SK-N-SH (cell line): ENCODE measurements at regions not wholly inside any gene's neighbourhood (a gene's known extent, or its start where the extent isn't known, plus 50 kb on each side); places are given as distances from the start of the nearest gene placed in this dataset.
A peak's percentile ranks its signal among the peaks of the same experiment; 100 is the strongest.

Source experiments
- EZH2phosphoT487 ChIP-seq: fragments of 200-600 bp; sonication (generic); IDR thresholded peaks from 2 replicates; pipeline ENCODE4 v1.6.1; 2017; ENCODE audit warnings: low read depth, mixed run types, mild to moderate bottlenecking, antibody characterized with exemption, moderate library complexity, borderline replicate concordance
- NRF1 ChIP-seq: IDR thresholded peaks from 2 replicates; pipeline ENCODE4 v1.6.1; 2012; ENCODE audit warnings: low read depth, mild to moderate bottlenecking, low read length
- RCOR1 ChIP-seq: fragments of 150-350 bp; IDR thresholded peaks from 2 replicates; pipeline ENCODE4 v1.6.1; 2017; ENCODE audit warnings: antibody characterized with exemption, low read length
- YY1 ChIP-seq: IDR thresholded peaks from 2 replicates; pipeline ENCODE4 v1.4.0; 2012; ENCODE audit warnings: low read depth, mild to moderate bottlenecking
- TF ChIP-seq, protein P1 (sequence below): fragments of 200-600 bp; sonication (generic); IDR thresholded peaks from 2 replicates; pipeline ENCODE4 v1.6.1; 2017; ENCODE audit warnings: antibody characterized with exemption, mild to moderate bottlenecking, moderate library complexity
- TF ChIP-seq, protein P2 (sequence below): IDR thresholded peaks from 2 replicates; pipeline ENCODE4 v1.4.0; 2012; ENCODE audit warnings: low read depth, borderline replicate concordance
- TF ChIP-seq, protein P3 (sequence below): fragments of 150-350 bp; IDR thresholded peaks from 2 replicates; pipeline ENCODE4 v1.6.1; 2017; ENCODE audit warnings: antibody characterized with exemption, low read length, low read depth, borderline replicate concordance

DNA sequence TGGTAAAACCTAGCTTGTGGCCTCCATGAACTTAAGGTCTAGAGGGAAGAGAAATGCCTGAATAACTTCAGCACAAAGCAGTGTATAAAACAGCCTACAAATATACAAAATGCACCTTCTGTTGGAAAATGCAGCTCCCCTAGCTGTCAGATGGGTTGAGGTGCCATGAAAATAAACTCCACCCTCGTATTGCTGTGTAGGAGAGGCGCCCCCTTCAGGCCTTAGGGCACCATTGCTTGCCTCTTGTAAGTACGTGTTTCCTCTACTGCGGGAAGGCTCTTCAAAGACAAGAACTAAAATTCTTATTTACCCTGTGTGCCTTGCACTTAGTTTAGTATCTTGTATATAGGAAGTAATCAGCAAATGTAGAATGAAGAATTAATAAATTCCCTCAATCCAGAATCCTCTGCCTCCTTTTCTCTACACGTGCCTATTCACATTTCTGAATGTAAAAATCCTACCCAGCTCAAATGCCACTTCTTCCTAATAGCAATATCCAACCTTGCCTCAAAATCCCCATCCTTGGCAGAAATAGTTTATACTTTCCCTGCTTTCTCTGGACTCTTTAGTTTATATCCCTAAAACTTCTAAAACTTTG, 393.7 kb upstream of the PDE4D start:
- TF ChIP-seq YY1, result no peak
- no peak for TF ChIP-seq RCOR1
- TF ChIP-seq, protein P1, sequence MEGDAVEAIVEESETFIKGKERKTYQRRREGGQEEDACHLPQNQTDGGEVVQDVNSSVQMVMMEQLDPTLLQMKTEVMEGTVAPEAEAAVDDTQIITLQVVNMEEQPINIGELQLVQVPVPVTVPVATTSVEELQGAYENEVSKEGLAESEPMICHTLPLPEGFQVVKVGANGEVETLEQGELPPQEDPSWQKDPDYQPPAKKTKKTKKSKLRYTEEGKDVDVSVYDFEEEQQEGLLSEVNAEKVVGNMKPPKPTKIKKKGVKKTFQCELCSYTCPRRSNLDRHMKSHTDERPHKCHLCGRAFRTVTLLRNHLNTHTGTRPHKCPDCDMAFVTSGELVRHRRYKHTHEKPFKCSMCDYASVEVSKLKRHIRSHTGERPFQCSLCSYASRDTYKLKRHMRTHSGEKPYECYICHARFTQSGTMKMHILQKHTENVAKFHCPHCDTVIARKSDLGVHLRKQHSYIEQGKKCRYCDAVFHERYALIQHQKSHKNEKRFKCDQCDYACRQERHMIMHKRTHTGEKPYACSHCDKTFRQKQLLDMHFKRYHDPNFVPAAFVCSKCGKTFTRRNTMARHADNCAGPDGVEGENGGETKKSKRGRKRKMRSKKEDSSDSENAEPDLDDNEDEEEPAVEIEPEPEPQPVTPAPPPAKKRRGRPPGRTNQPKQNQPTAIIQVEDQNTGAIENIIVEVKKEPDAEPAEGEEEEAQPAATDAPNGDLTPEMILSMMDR, result peak; percentile 73
- TF ChIP-seq EZH2phosphoT487, result no peak
- TF ChIP-seq, protein P2, sequence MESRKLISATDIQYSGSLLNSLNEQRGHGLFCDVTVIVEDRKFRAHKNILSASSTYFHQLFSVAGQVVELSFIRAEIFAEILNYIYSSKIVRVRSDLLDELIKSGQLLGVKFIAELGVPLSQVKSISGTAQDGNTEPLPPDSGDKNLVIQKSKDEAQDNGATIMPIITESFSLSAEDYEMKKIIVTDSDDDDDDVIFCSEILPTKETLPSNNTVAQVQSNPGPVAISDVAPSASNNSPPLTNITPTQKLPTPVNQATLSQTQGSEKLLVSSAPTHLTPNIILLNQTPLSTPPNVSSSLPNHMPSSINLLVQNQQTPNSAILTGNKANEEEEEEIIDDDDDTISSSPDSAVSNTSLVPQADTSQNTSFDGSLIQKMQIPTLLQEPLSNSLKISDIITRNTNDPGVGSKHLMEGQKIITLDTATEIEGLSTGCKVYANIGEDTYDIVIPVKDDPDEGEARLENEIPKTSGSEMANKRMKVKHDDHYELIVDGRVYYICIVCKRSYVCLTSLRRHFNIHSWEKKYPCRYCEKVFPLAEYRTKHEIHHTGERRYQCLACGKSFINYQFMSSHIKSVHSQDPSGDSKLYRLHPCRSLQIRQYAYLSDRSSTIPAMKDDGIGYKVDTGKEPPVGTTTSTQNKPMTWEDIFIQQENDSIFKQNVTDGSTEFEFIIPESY, result no peak
- no peak for TF ChIP-seq NRF1
- TF ChIP-seq, protein P3, sequence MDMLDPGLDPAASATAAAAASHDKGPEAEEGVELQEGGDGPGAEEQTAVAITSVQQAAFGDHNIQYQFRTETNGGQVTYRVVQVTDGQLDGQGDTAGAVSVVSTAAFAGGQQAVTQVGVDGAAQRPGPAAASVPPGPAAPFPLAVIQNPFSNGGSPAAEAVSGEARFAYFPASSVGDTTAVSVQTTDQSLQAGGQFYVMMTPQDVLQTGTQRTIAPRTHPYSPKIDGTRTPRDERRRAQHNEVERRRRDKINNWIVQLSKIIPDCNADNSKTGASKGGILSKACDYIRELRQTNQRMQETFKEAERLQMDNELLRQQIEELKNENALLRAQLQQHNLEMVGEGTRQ, result no peak
